GM18858 (cell line): ENCODE measurements at regions not wholly inside any gene's neighbourhood (a gene's known extent, or its start where the extent isn't known, plus 50 kb on each side); places are given as distances from the start of the nearest gene placed in this dataset.
A peak's percentile ranks its signal among the peaks of the same experiment; 100 is the strongest.
"Not testable (repeated sequence)": the region's sequence is repeated elsewhere in the genome, so short reads cannot be mapped to it uniquely, and the experiment has no call there.

Experiments used
- ATAC-seq: cut with Tn5 transposase; IDR thresholded peaks from one replicate; pipeline ENCODE4 v1.9.1; 2021; ENCODE audit not compliant: unreplicated experiment

GRCh38 chr10:60523371-60523770 lies 133.7 kb upstream of the ANK3 start:
- not testable (repeated sequence) for ATAC-seq

GRCh38 chr10:60522617-60523016 lies 132.9 kb upstream of the ANK3 start:
- ATAC-seq, result no peak

GRCh38 chr10:60521974-60522405 lies 132.3 kb upstream of the ANK3 start:
- ATAC-seq, result no peak

GRCh38 chr10:60518745-60519144 lies 129.1 kb upstream of the ANK3 start:
- ATAC-seq, result no peak

GRCh38 chr10:60517805-60518204 lies 128.1 kb upstream of the ANK3 start:
- no peak for ATAC-seq

GRCh38 chr10:60513281-60513680 lies 123.6 kb upstream of the ANK3 start:
- ATAC-seq, result peak; percentile 68

- no peak for ATAC-seq
Observed at GRCh38 chr10:60511477-60512229, 122.0 kb upstream of the ANK3 start.

- ATAC-seq, result no peak
Observed at GRCh38 chr10:60508831-60509230, 119.2 kb upstream of the ANK3 start.

GRCh38 chr10:60508037-60508436 lies 118.4 kb upstream of the ANK3 start:
- ATAC-seq, result no peak

GRCh38 chr10:60502621-60503020 lies 112.9 kb upstream of the ANK3 start:
- no peak for ATAC-seq

- no peak for ATAC-seq
Observed at GRCh38 chr10:60498985-60499384, 109.3 kb upstream of the ANK3 start.

GRCh38 chr10:60497364-60497763 lies 107.7 kb upstream of the ANK3 start:
- ATAC-seq, result no peak

GRCh38 chr10:60496181-60496580 lies 106.5 kb upstream of the ANK3 start:
- ATAC-seq, result no peak

GRCh38 chr10:60495338-60496055 lies 105.8 kb upstream of the ANK3 start:
- ATAC-seq, result no peak

- ATAC-seq, result no peak
Observed at GRCh38 chr10:60494774-60495173, 105.1 kb upstream of the ANK3 start.

GRCh38 chr10:60491162-60491561 lies 101.5 kb upstream of the ANK3 start:
- no peak for ATAC-seq

- no peak for ATAC-seq
Observed at GRCh38 chr10:60490013-60490412, 100.3 kb upstream of the ANK3 start.

GRCh38 chr10:60488111-60488669 lies 98.5 kb upstream of the ANK3 start:
- ATAC-seq, result no peak

GRCh38 chr10:60487543-60487942 lies 97.9 kb upstream of the ANK3 start:
- no peak for ATAC-seq

GRCh38 chr10:60485025-60485424 lies 95.3 kb upstream of the ANK3 start:
- ATAC-seq, result no peak

- no peak for ATAC-seq
Observed at GRCh38 chr10:60480865-60481563, 91.3 kb upstream of the ANK3 start.
